ENCODE measurements at regions not wholly inside any gene's neighbourhood (a gene's known extent, or its start where the extent isn't known, plus 50 kb on each side); places are given as distances from the start of the nearest gene placed in this dataset.
"Not testable (repeated sequence)": the region's sequence is repeated elsewhere in the genome, so short reads cannot be mapped to it uniquely, and the experiment has no call there.

GRCh38 chr18:46229641-46230040, 125.5 kb downstream of the HAUS1 start:
- not testable (repeated sequence) for DNase-seq

GRCh38 chr18:46236156-46236555, 132.0 kb downstream of the HAUS1 start:
- DNase-seq = no peak

GRCh38 chr18:46237891-46238290, 133.7 kb downstream of the HAUS1 start:
- DNase-seq = no peak

GRCh38 chr18:46239549-46239948, 135.4 kb downstream of the HAUS1 start:
- no peak for DNase-seq

GRCh38 chr18:46239998-46240397, 135.8 kb downstream of the HAUS1 start:
- no peak for DNase-seq

GRCh38 chr18:46241393-46241792, 137.2 kb downstream of the HAUS1 start:
- not testable (repeated sequence) for DNase-seq

GRCh38 chr18:46242183-46242582, 138.0 kb downstream of the HAUS1 start:
- no peak for DNase-seq

- no peak for DNase-seq
These were observed 138.9 kb downstream of the HAUS1 start for GRCh38 chr18:46243095-46243494.

- no peak for DNase-seq
These were observed 139.5 kb downstream of the HAUS1 start for GRCh38 chr18:46243673-46244072.

- DNase-seq = no peak
These were observed 141.9 kb downstream of the HAUS1 start for GRCh38 chr18:46246101-46246500.

GRCh38 chr18:46247942-46248341, 143.8 kb downstream of the HAUS1 start:
- DNase-seq = no peak

GRCh38 chr18:46250084-46250811, 146.1 kb downstream of the HAUS1 start:
- DNase-seq = peak; percentile 42

- no peak for DNase-seq
These were observed 146.6 kb downstream of the HAUS1 start for GRCh38 chr18:46250812-46251173.

- DNase-seq = no peak
These were observed 148.6 kb downstream of the HAUS1 start for GRCh38 chr18:46252759-46253158.

- no peak for DNase-seq
These were observed 149.3 kb downstream of the HAUS1 start for GRCh38 chr18:46253498-46253897.

- no peak for DNase-seq
These were observed 151.9 kb downstream of the HAUS1 start for GRCh38 chr18:46256078-46256477.

GRCh38 chr18:46257366-46257765, 153.2 kb downstream of the HAUS1 start:
- DNase-seq = no peak

GRCh38 chr18:46260016-46260878, 156.1 kb downstream of the HAUS1 start:
- DNase-seq = no peak

GRCh38 chr18:46260879-46261143, 156.6 kb downstream of the HAUS1 start:
- no peak for DNase-seq

GRCh38 chr18:46261799-46262198, 157.6 kb downstream of the HAUS1 start:
- DNase-seq = no peak

GRCh38 chr18:46262856-46263255, 158.7 kb downstream of the HAUS1 start:
- DNase-seq = no peak

- no peak for DNase-seq
These were observed 160.1 kb downstream of the HAUS1 start for GRCh38 chr18:46264255-46264654.

- no peak for DNase-seq
These were observed 161.3 kb downstream of the HAUS1 start for GRCh38 chr18:46265196-46266156.
